RWPE1 (cell line): ENCODE measurements at regions not wholly inside any gene's neighbourhood (a gene's known extent, or its start where the extent isn't known, plus 50 kb on each side); places are given as distances from the start of the nearest gene placed in this dataset.

Source experiments
- CTCF ChIA-PET: fragments of 350-600 bp; sonication (Branson Sonifier 250); formaldehyde crosslinking; extraction: SDS; loops from one replicate; lab custom pipeline; 2021; lab: Yijun Ruan, JAX
- POLR2A ChIA-PET: fragments of 400-600 bp; formaldehyde crosslinking; extraction: SDS; loops from one replicate; lab custom pipeline; 2020; ENCODE audit warnings: antibody characterized with exemption; ENCODE audit not compliant: low non-redundant PET; lab: Yijun Ruan, JAX
- DNase-seq: peaks from one replicate; pipeline ENCODE4 v3.0.0; 2012; ENCODE audit warnings: low spot score
- H3K27ac ChIP-seq: fragments of 450-650 bp; 2 replicates; pipeline ENCODE4 v1.5.1; 2017
- CTCF ChIP-seq: fragments of 450-650 bp; conservative IDR thresholded peaks from 2 replicates; pipeline ENCODE4 v1.5.1; 2017; ENCODE audit warnings: low read depth, mild to moderate bottlenecking

GRCh38 chr18:33804258-33804657 lies 226.2 kb downstream of the ASXL3 start:
- H3K27ac ChIP-seq = no peak overlapping the region
- ChIA-PET POLR2A (no interaction called here), CTCF (no interaction called here)
- no peak for TF ChIP-seq CTCF
- DNase-seq = no peak

- H3K27ac ChIP-seq = no peak overlapping the region
- TF ChIP-seq CTCF = no peak
- DNase-seq = no peak
- ChIA-PET CTCF (no interaction called here), POLR2A (no interaction called here)
Measured at GRCh38 chr18:33803636-33804035, 225.6 kb downstream of the ASXL3 start.

- ChIA-PET POLR2A (no interaction called here), CTCF (interaction anchor here (0.6 kb wide), 1 partner anchor 862 kb away, joined by 3 read pairs; no protein-coding TSS in a partner anchor)
- no peak for DNase-seq
- no peak for TF ChIP-seq CTCF
- no peak overlapping the region for H3K27ac ChIP-seq
Measured at GRCh38 chr18:33802955-33803354, 224.9 kb downstream of the ASXL3 start.
